PC-3 (cell line): ENCODE measurements at regions not wholly inside any gene's neighbourhood (a gene's known extent, or its start where the extent isn't known, plus 50 kb on each side); places are given as distances from the start of the nearest gene placed in this dataset.

ENCODE experiments used
- EZH2 ChIP-seq: fragments of 300-600 bp; sonication (generic); IDR thresholded peaks from one replicate; pipeline ENCODE4 v1.6.1; 2017; ENCODE audit warnings: antibody characterized with exemption, mild to moderate bottlenecking, low read length; ENCODE audit not compliant: unreplicated experiment
- EZH2phosphoT487 ChIP-seq: fragments of 300-600 bp; sonication (generic); IDR thresholded peaks from 2 replicates; pipeline ENCODE4 v1.6.1; 2018; ENCODE audit warnings: mild to moderate bottlenecking, antibody characterized with exemption, low read length, borderline replicate concordance
- TF ChIP-seq, protein P1 (sequence below): fragments of 300-600 bp; sonication (generic); conservative IDR thresholded peaks from 2 replicates; pipeline ENCODE4 v1.5.1; 2017; ENCODE audit warnings: antibody characterized with exemption, low read depth, mild to moderate bottlenecking, low read length

DNA sequence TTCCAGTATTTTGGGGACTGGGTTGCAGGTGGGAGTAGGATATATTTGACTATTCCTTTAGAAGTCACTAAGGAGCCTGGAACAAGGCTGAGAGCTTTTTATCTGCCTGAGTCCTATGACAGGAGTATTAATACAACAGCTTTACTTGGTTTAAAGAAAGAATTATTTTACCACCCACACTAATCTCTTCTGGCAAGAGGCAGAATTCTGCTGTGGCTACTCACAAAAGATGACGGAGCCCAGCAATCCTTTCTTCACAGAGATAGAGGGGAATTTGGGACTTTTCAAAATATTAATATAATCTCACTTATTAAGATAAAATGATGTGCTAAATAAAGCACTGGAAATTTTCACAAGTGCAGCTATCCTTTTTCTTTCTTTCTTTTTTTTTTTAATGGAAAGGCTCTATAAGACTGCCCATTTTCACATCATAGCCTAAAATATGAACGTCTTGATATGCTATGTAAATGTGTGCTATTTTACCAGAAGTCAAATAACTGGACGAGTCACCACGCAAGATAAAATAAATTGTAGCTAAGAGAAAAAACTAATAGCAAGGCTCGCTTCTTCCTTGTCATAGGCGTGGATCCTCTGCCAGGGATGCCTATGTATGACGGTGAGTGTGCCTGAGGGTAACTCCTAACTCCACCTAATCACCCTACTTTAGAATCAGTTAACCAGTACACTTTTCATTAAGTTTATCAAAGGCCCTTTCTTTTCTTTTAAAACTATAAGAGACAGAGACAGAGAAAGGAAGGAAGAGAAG, 76.3 kb downstream of the ZNF608 start:
- TF ChIP-seq, protein P1, sequence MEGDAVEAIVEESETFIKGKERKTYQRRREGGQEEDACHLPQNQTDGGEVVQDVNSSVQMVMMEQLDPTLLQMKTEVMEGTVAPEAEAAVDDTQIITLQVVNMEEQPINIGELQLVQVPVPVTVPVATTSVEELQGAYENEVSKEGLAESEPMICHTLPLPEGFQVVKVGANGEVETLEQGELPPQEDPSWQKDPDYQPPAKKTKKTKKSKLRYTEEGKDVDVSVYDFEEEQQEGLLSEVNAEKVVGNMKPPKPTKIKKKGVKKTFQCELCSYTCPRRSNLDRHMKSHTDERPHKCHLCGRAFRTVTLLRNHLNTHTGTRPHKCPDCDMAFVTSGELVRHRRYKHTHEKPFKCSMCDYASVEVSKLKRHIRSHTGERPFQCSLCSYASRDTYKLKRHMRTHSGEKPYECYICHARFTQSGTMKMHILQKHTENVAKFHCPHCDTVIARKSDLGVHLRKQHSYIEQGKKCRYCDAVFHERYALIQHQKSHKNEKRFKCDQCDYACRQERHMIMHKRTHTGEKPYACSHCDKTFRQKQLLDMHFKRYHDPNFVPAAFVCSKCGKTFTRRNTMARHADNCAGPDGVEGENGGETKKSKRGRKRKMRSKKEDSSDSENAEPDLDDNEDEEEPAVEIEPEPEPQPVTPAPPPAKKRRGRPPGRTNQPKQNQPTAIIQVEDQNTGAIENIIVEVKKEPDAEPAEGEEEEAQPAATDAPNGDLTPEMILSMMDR = no peak
- no peak for TF ChIP-seq EZH2phosphoT487
- no peak for TF ChIP-seq EZH2
